BJ (cell line): ENCODE measurements at regions not wholly inside any gene's neighbourhood (a gene's known extent, or its start where the extent isn't known, plus 50 kb on each side); places are given as distances from the start of the nearest gene placed in this dataset.
"Not testable (repeated sequence)": the region's sequence is repeated elsewhere in the genome, so short reads cannot be mapped to it uniquely, and the experiment has no call there.

Experiments
- CTCF ChIA-PET: fragments of 350-600 bp; formaldehyde crosslinking; extraction: SDS; loops from one replicate; lab custom pipeline; 2021; ENCODE audit warnings: antibody characterized with exemption, inconsistent platforms; lab: Yijun Ruan, JAX
- POLR2A ChIA-PET: fragments of 300-600 bp; sonication (Branson Sonifier 250); formaldehyde crosslinking; extraction: SDS; loops from one replicate; lab custom pipeline; 2021; ENCODE audit warnings: antibody characterized with exemption; lab: Charles Lee
- DNase-seq: peaks from one replicate; pipeline ENCODE4 v3.0.0-alpha.2; 2011; ENCODE audit warnings: low read depth
- H3K27me3 ChIP-seq: 2 replicates; pipeline ENCODE4 v1.6.0; 2011; ENCODE audit warnings: low read length; ENCODE audit not compliant: control insufficient read depth, insufficient read depth
- H3K36me3 ChIP-seq: 2 replicates; pipeline ENCODE4 v1.5.1; 2011; ENCODE audit warnings: low read length; ENCODE audit not compliant: control insufficient read depth, insufficient read depth
- H3K4me3 ChIP-seq: 2 replicates; pipeline ENCODE4 v1.5.1; 2011; ENCODE audit warnings: low read depth, mild to moderate bottlenecking, control low read depth, low read length
- TF ChIP-seq, protein P1 (sequence below): IDR thresholded peaks from 2 replicates; pipeline ENCODE4 v1.5.1; 2011; ENCODE audit warnings: low read depth, mild to moderate bottlenecking, control low read depth, inconsistent platforms, low read length, moderate library complexity; ENCODE audit not compliant: insufficient read depth

- Histone ChIP-seq H3K4me3 (no peak overlapping the region), H3K36me3 (no peaks in the 10 kb centered on the region), H3K27me3 (no peaks in the 10 kb centered on the region)
- ChIA-PET CTCF (interaction anchor here (0.7 to 5.0 kb wide), 5 partner anchors 13 to 561 kb away, joined by 3 to 29 read pairs (median 10); no protein-coding TSS in a partner anchor), POLR2A (no interaction called here)
- TF ChIP-seq, protein P1, sequence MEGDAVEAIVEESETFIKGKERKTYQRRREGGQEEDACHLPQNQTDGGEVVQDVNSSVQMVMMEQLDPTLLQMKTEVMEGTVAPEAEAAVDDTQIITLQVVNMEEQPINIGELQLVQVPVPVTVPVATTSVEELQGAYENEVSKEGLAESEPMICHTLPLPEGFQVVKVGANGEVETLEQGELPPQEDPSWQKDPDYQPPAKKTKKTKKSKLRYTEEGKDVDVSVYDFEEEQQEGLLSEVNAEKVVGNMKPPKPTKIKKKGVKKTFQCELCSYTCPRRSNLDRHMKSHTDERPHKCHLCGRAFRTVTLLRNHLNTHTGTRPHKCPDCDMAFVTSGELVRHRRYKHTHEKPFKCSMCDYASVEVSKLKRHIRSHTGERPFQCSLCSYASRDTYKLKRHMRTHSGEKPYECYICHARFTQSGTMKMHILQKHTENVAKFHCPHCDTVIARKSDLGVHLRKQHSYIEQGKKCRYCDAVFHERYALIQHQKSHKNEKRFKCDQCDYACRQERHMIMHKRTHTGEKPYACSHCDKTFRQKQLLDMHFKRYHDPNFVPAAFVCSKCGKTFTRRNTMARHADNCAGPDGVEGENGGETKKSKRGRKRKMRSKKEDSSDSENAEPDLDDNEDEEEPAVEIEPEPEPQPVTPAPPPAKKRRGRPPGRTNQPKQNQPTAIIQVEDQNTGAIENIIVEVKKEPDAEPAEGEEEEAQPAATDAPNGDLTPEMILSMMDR: no peak
- DNase-seq: no peak
These were observed 207.3 kb upstream of the ADO start for GRCh38 chr10:62597226-62597625.

DNA sequence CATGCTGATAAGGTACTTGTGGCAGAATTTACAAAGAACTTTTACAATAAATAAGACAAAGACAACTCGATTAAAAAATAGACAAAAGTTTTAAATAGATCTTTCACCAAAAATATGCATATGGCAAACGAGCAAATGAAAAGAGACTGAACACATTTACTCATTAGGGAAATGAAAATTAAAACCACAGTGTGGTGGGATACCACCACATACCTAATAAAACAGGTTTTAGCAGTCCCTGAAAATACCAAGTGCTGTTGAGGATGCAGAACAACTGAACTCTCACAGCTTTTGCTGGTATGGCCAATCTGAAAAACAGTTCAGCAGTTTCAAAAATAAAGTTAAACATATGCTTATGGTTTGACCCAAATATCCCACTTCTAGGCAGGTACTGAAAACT is 205.4 kb upstream of the ADO start:
- no peaks in the 10 kb centered on the region for H3K36me3 ChIP-seq
- ChIA-PET CTCF (interaction anchor here (5.0 kb wide), 1 partner anchor 12 kb away, joined by 29 read pairs; no protein-coding TSS in a partner anchor), POLR2A (no interaction called here)
- TF ChIP-seq, protein P1: no peak
- H3K27me3 ChIP-seq: no peaks in the 10 kb centered on the region
- no peak overlapping the region for H3K4me3 ChIP-seq
- DNase-seq: no peak

DNA sequence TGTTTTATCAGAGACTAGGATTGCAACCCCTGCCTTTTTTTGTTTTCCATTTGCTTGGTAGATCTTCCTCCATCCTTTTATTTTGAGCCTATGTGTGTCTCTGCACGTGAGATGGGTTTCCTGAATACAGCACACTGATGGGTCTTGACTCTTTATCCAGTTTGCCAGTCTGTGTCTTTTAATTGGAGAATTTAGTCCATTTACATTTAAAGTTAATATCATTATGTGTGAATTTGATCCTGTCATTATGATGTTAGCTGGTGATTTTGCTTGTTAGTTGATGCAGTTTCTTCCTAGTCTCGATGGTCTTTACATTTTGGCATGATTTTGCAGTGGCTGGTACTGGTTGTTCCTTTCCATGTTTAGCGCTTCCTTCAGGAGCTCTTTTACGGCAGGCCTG is 198.0 kb upstream of the ADO start:
- CTCF ChIA-PET, DNase-seq, H3K36me3 ChIP-seq, H3K27me3 ChIP-seq, H3K4me3 ChIP-seq, POLR2A ChIA-PET: not testable (repeated sequence)

- POLR2A ChIA-PET, H3K4me3 ChIP-seq, H3K36me3 ChIP-seq, DNase-seq, H3K27me3 ChIP-seq: not testable (repeated sequence)
- CTCF ChIA-PET: interaction anchor here (1.2 to 7.9 kb wide), 4 partner anchors 15 to 552 kb away, joined by 3 to 65 read pairs (median 4); partner anchors contain the start of gene EGR2
These were observed 196.2 kb upstream of the ADO start for GRCh38 chr10:62608189-62608875.

GRCh38 chr10:62610649-62611229 is 193.8 kb upstream of the ADO start:
- no peak overlapping the region for H3K4me3 ChIP-seq
- TF ChIP-seq, protein P1: peak; percentile 84
- H3K36me3 ChIP-seq: no peaks in the 10 kb centered on the region
- no peaks in the 10 kb centered on the region for H3K27me3 ChIP-seq
- CTCF ChIA-PET: interaction anchor here (0.6 to 7.9 kb wide), 30 partner anchors 8 to 547 kb away, joined by 3 to 65 read pairs (median 4); partner anchors contain the start of genes ADO and EGR2
- DNase-seq: no peak
- POLR2A ChIA-PET: interaction anchor here (0.5 kb wide), 1 partner anchor 548 kb away, joined by 10 read pairs; no protein-coding TSS in a partner anchor

GRCh38 chr10:62613424-62613823 is 191.1 kb upstream of the ADO start:
- TF ChIP-seq, protein P1: no peak
- no peaks in the 10 kb centered on the region for H3K27me3 ChIP-seq
- CTCF ChIA-PET: interaction anchor here (0.7 to 7.9 kb wide), 6 partner anchors 23 to 204 kb away, joined by 3 to 65 read pairs (median 3); partner anchors contain the start of gene EGR2
- H3K4me3 ChIP-seq: no peak overlapping the region
- no peaks in the 10 kb centered on the region for H3K36me3 ChIP-seq
- POLR2A ChIA-PET: no interaction called here
- DNase-seq: no peak
